Coronary artery (tissue), 2 donors: ENCODE measurements at regions not wholly inside any gene's neighbourhood (a gene's known extent, or its start where the extent isn't known, plus 50 kb on each side); places are given as distances from the start of the nearest gene placed in this dataset.
A peak's percentile ranks its signal among the peaks of the same experiment; 100 is the strongest.
"Not testable (repeated sequence)": the region's sequence is repeated elsewhere in the genome, so short reads cannot be mapped to it uniquely, and the experiment has no call there.

ENCODE experiments used
- DNase-seq: peaks from one replicate; pipeline ENCODE4 v3.0.0-alpha.2; 2017; ENCODE audit warnings: low spot score
- H3K27ac ChIP-seq, 2 donors: fragments of 200-600 bp; sonication (generic); one replicate each; pipeline ENCODE4 v1.5.1; 2016 to 2019
- H3K4me3 ChIP-seq: fragments of 200-600 bp; sonication (generic); 2 replicates; pipeline ENCODE4 v1.5.1; 2016; ENCODE audit warnings: mild to moderate bottlenecking, moderate library complexity
- TF ChIP-seq, protein P1 (sequence below): fragments of 200-600 bp; sonication (generic); IDR thresholded peaks from one replicate; pipeline ENCODE4 v1.5.1; 2019; ENCODE audit warnings: antibody characterized with exemption

DNA sequence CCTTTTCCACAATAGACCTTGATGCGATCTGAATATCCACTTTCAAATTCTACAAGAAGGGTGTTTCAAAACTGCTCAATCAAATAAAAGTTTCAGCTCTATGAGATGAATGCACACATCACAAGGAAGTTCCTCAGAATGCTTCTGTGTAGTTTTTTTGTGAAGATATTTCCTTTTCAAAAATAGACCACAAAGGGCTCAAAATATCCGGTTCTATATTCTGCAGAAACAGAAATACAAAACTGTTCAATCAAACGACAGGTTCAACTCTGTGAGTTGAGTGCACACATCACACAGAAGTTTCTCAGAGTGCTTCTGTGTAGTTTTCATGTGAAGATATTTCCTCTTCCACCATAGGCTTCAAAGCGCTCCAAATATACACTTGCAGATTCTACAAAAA lies 293.9 kb upstream of the DEFB115 start:
- DNase-seq: no peak
- Histone ChIP-seq H3K27ac (no peak overlapping the region), H3K4me3 (no peak overlapping the region)
- TF ChIP-seq, protein P1, sequence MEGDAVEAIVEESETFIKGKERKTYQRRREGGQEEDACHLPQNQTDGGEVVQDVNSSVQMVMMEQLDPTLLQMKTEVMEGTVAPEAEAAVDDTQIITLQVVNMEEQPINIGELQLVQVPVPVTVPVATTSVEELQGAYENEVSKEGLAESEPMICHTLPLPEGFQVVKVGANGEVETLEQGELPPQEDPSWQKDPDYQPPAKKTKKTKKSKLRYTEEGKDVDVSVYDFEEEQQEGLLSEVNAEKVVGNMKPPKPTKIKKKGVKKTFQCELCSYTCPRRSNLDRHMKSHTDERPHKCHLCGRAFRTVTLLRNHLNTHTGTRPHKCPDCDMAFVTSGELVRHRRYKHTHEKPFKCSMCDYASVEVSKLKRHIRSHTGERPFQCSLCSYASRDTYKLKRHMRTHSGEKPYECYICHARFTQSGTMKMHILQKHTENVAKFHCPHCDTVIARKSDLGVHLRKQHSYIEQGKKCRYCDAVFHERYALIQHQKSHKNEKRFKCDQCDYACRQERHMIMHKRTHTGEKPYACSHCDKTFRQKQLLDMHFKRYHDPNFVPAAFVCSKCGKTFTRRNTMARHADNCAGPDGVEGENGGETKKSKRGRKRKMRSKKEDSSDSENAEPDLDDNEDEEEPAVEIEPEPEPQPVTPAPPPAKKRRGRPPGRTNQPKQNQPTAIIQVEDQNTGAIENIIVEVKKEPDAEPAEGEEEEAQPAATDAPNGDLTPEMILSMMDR: no peak

DNA sequence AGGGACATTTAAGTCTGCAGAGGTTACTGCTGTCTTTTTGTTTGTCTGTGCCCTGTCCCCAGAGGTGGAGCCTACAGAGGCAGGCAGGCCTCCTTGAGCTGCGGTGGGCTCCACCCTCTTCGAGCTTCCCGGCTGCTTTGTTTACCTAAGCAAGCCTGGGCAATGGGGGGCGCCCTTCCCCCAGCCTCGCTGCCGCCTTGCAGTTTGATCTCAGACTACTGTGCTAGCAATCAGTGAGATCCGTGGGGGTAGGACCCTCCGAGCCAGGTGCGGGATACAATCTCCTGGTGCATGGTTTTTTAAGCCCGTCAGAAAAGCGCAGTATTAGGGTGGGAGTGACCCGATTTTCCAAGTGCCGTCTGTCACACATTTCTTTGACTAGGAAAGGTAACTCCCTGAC lies 281.6 kb upstream of the DEFB115 start:
- DNase-seq, H3K27ac ChIP-seq, H3K4me3 ChIP-seq: not testable (repeated sequence)

DNA sequence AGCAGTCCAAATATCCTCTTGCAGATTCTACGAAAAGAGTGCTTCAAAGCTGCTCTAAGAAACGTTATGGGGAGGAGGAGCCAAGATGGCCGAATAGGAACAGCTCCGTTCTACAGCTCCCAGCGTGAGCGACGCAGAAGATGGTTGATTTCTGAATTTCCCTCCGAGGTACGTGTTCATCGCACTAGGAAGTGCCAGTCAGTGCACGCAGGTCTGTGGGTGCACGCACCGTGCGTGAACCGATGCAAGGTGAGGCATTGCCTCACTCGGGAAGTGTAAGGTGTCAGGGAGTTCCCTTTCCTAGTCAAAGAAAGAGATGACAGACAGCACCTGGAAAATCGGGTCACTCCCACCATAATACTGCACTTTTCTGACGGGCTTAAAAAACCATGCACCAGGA lies 272.1 kb upstream of the DEFB115 start:
- TF ChIP-seq, protein P1: no peak
- DNase-seq: peak; percentile 33
- no peak overlapping the region for H3K4me3 ChIP-seq
- H3K27ac ChIP-seq: no peak overlapping the region
